ENCODE measurements at regions not wholly inside any gene's neighbourhood (a gene's known extent, or its start where the extent isn't known, plus 50 kb on each side); places are given as distances from the start of the nearest gene placed in this dataset.

DNA sequence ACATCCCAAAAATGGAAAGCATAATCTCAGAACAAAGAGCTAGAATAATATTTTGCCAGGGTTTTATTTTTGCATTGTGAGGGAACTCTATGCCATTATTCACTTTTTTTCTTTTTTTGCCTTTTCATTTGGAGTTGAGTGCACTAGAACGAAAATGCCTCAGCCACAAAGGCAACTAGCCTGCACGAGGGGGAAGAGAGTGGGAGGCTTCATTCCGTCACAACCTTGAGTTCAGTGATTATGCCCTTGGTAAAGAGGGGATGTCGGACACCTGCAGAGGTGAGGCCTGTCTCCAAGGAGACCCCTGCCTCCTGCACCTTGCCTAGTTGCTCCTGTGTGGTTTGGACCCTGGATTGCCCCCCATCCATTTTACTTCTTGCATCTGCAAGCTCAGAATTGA, 232.7 kb downstream of the TEX36 start:
- no peak for TF ChIP-seq POLR2A (IDR thresholded peaks at IDR 0.05; ENCODE audit: low read length)
- TF ChIP-seq, protein P1, sequence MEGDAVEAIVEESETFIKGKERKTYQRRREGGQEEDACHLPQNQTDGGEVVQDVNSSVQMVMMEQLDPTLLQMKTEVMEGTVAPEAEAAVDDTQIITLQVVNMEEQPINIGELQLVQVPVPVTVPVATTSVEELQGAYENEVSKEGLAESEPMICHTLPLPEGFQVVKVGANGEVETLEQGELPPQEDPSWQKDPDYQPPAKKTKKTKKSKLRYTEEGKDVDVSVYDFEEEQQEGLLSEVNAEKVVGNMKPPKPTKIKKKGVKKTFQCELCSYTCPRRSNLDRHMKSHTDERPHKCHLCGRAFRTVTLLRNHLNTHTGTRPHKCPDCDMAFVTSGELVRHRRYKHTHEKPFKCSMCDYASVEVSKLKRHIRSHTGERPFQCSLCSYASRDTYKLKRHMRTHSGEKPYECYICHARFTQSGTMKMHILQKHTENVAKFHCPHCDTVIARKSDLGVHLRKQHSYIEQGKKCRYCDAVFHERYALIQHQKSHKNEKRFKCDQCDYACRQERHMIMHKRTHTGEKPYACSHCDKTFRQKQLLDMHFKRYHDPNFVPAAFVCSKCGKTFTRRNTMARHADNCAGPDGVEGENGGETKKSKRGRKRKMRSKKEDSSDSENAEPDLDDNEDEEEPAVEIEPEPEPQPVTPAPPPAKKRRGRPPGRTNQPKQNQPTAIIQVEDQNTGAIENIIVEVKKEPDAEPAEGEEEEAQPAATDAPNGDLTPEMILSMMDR (IDR thresholded peaks at IDR 0.05), result no peak
- no peak for TF ChIP-seq NPAS2 (CRISPR knock-in tag; IDR thresholded peaks at IDR 0.05; ENCODE audit: borderline replicate concordance)
- TF ChIP-seq CEBPB (IDR thresholded peaks at IDR 0.05), result no peak
- TF ChIP-seq EP300 (IDR thresholded peaks at IDR 0.05), result no peak
- no peak for TF ChIP-seq MAZ (IDR thresholded peaks at IDR 0.05; ENCODE audit: borderline replicate concordance, low read depth, low read length)
- TF ChIP-seq, protein P2, sequence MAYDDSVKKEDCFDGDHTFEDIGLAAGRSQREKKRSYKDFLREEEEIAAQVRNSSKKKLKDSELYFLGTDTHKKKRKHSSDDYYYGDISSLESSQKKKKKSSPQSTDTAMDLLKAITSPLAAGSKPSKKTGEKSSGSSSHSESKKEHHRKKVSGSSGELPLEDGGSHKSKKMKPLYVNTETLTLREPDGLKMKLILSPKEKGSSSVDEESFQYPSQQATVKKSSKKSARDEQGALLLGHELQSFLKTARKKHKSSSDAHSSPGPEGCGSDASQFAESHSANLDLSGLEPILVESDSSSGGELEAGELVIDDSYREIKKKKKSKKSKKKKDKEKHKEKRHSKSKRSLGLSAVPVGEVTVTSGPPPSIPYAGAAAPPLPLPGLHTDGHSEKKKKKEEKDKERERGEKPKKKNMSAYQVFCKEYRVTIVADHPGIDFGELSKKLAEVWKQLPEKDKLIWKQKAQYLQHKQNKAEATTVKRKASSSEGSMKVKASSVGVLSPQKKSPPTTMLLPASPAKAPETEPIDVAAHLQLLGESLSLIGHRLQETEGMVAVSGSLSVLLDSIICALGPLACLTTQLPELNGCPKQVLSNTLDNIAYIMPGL (CRISPR knock-in tag; IDR thresholded peaks at IDR 0.05; ENCODE audit: borderline replicate concordance), result no peak
- TF ChIP-seq CBX8 (IDR thresholded peaks at IDR 0.05), result no peak
- TF ChIP-seq, protein P3, sequence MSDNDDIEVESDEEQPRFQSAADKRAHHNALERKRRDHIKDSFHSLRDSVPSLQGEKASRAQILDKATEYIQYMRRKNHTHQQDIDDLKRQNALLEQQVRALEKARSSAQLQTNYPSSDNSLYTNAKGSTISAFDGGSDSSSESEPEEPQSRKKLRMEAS (IDR thresholded peaks at IDR 0.05), result no peak
- TF ChIP-seq JUN (IDR thresholded peaks at IDR 0.05), result no peak
- no peak for TF ChIP-seq KDM1A (IDR thresholded peaks at IDR 0.05; ENCODE audit: low read depth)
- TF ChIP-seq, protein P4, sequence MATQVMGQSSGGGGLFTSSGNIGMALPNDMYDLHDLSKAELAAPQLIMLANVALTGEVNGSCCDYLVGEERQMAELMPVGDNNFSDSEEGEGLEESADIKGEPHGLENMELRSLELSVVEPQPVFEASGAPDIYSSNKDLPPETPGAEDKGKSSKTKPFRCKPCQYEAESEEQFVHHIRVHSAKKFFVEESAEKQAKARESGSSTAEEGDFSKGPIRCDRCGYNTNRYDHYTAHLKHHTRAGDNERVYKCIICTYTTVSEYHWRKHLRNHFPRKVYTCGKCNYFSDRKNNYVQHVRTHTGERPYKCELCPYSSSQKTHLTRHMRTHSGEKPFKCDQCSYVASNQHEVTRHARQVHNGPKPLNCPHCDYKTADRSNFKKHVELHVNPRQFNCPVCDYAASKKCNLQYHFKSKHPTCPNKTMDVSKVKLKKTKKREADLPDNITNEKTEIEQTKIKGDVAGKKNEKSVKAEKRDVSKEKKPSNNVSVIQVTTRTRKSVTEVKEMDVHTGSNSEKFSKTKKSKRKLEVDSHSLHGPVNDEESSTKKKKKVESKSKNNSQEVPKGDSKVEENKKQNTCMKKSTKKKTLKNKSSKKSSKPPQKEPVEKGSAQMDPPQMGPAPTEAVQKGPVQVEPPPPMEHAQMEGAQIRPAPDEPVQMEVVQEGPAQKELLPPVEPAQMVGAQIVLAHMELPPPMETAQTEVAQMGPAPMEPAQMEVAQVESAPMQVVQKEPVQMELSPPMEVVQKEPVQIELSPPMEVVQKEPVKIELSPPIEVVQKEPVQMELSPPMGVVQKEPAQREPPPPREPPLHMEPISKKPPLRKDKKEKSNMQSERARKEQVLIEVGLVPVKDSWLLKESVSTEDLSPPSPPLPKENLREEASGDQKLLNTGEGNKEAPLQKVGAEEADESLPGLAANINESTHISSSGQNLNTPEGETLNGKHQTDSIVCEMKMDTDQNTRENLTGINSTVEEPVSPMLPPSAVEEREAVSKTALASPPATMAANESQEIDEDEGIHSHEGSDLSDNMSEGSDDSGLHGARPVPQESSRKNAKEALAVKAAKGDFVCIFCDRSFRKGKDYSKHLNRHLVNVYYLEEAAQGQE (IDR thresholded peaks at IDR 0.05), result no peak

All from A549 (cell line).